ENCODE measurements at regions not wholly inside any gene's neighbourhood (a gene's known extent, or its start where the extent isn't known, plus 50 kb on each side); places are given as distances from the start of the nearest gene placed in this dataset.
A peak's percentile ranks its signal among the peaks of the same experiment; 100 is the strongest.

DNA sequence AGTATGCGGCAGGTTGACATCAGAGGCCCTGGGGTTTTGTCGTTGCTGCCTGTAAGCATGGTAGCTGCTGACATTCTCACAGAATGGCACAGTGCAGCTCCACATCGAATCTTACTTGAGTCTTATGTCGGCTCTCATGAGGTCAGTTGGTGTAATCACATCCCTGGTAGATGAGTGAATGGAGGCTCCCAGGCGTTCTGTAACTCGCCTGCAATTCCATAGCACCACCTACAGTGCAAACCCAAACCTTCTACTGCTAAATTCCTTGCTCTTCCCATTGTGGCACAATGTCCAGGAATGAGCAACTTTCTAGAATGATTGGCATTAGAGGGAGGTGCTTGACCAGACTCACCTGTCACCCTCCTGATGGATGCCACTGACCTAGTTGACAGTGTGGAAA is 578.4 kb downstream of the CCDC171 start:
- no CpG with 5 or more reads among the region's 6 CpGs for WGBS (ENCODE audit: insufficient coverage, low lambda C conversion rate)
- Histone ChIP-seq H3K36me3 (ENCODE audit: control insufficient read depth, insufficient read depth, low read length) (no peaks in the 10 kb centered on the region), H3K27ac (ENCODE audit: low read length) (no peak overlapping the region), H3K27me3 (ENCODE audit: control insufficient read depth, insufficient read depth, low read length) (no peaks in the 10 kb centered on the region), H3K4me1 (ENCODE audit: control insufficient read depth, insufficient read depth, low read length) (no peaks in the 10 kb centered on the region), H3K9me3 (ENCODE audit: control insufficient read depth, low read depth, low read length) (peaks cover 2% of the 10 kb centered on the region), H3K4me3 (ENCODE audit: low read length) (no peak overlapping the region)
- no peak for DNase-seq

DNA sequence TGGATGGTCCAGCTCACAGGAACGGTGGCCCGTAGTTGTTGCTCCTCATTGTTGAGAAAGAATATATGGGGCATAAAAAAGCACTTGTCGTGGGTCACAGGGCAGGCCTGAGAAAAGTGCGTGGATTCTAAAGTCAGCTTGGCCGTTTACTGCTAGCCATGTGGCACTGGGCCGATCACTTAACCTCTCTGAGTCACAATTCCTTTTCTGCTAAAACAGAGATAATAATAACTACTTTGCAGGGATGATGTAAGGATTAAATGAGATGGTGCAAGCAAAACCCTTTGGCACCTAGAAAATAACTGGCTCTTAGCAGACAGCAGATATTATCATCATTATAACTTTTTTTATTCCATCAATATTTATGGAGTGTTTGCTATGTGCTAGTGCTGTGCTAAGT is 579.7 kb downstream of the CCDC171 start:
- no CpG with 5 or more reads among the region's 6 CpGs for WGBS (ENCODE audit: insufficient coverage, low lambda C conversion rate)
- H3K36me3 ChIP-seq (ENCODE audit: control insufficient read depth, insufficient read depth, low read length): no peaks in the 10 kb centered on the region
- H3K27me3 ChIP-seq (ENCODE audit: control insufficient read depth, insufficient read depth, low read length): no peaks in the 10 kb centered on the region
- no peak for DNase-seq
- no peak overlapping the region for H3K4me3 ChIP-seq (ENCODE audit: low read length)
- H3K9me3 ChIP-seq (ENCODE audit: control insufficient read depth, low read depth, low read length): peaks cover 2% of the 10 kb centered on the region
- no peak overlapping the region for H3K27ac ChIP-seq (ENCODE audit: low read length)
- no peaks in the 10 kb centered on the region for H3K4me1 ChIP-seq (ENCODE audit: control insufficient read depth, insufficient read depth, low read length)

DNA sequence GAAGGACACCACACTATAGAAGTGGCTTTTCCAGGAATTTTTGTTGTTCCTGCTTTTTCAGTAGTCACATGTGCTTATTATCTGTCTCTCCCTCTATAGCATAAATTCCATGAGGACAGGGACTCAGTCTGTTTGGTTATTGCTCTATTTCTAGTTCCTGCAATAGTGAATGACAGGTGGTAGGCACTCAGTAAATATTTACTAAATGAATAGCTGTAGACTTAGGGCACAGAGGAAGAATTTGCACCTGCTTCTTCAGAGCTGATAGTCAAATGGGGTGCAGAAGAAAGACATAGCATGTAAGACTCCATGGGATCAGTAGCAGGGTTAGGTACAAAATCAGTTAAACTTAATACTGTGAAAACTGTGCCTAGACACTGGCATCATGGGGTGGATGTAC is 580.2 kb downstream of the CCDC171 start:
- H3K4me1 ChIP-seq (ENCODE audit: control insufficient read depth, insufficient read depth, low read length): no peaks in the 10 kb centered on the region
- no peak overlapping the region for H3K27ac ChIP-seq (ENCODE audit: low read length)
- DNase-seq: peak in 1 of 2 donors; percentile 42
- H3K36me3 ChIP-seq (ENCODE audit: control insufficient read depth, insufficient read depth, low read length): no peaks in the 10 kb centered on the region
- no peak overlapping the region for H3K4me3 ChIP-seq (ENCODE audit: low read length)
- no peaks in the 10 kb centered on the region for H3K27me3 ChIP-seq (ENCODE audit: control insufficient read depth, insufficient read depth, low read length)
- H3K9me3 ChIP-seq (ENCODE audit: control insufficient read depth, low read depth, low read length): peaks cover 2% of the 10 kb centered on the region

DNA sequence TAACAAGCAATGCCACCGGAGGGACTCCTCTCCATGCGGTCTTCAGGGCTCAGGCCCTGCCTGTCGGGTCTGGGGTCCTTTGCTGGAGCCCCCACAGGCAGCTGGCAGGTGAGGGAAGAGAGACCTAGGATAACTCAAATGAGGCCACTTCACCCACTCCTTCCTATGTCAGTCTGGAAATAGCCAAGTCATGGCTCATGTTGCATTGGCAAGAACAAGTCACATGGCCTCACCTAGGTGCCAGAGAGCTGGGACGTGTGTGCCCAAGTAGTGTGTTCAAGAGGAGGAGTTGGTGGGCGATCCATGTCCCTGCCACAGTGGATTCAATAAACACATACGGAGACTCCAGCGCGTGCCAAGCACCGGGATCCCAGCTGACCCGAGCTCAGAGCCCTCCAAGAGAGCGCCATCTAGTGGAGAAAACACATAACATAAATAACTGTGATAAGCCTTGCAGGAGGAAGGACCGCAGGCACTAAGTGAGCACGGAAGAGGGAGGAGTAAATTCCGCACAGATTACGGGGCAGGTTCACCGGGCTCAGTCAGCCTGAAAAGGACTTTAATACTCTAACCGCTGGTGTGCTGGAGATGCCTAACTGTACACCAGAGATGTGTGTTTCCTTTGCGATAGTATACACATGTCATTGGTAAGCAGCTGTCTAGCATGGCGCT is 580.8 kb downstream of the CCDC171 start:
- Histone ChIP-seq H3K36me3 (ENCODE audit: control insufficient read depth, insufficient read depth, low read length) (no peaks in the 10 kb centered on the region), H3K27me3 (ENCODE audit: control insufficient read depth, insufficient read depth, low read length) (peaks cover 2% of the 10 kb centered on the region), H3K27ac (ENCODE audit: low read length) (no peak overlapping the region), H3K9me3 (ENCODE audit: control insufficient read depth, low read depth, low read length) (peaks cover 2% of the 10 kb centered on the region), H3K4me3 (ENCODE audit: low read length) (no peak overlapping the region), H3K4me1 (ENCODE audit: control insufficient read depth, insufficient read depth, low read length) (no peaks in the 10 kb centered on the region)
- peak; percentile 61 to 69 for DNase-seq
- no CpG with 5 or more reads among the region's 19 CpGs for WGBS (ENCODE audit: insufficient coverage, low lambda C conversion rate)

DNA sequence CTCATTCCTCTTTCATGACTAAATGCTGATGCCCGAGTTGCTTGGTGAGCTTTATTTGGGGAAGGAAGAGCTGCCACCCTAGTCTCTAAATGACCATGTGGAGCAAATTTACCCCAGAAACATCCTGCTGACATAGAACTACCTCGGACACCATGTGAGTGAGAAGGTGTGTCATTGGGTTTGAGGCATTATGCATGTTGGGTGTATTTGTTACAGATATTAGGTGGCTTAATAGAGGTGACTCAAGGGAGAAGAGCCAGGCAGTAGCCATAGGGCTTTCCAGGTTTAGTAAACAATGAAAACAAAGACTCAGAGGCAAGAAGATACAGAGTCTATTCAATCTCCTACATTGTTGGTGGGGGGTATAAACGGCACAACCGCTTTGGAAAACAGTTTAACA is 581.5 kb downstream of the CCDC171 start:
- Histone ChIP-seq H3K27me3 (ENCODE audit: control insufficient read depth, insufficient read depth, low read length) (peaks cover 2% of the 10 kb centered on the region), H3K4me1 (ENCODE audit: control insufficient read depth, insufficient read depth, low read length) (no peaks in the 10 kb centered on the region), H3K27ac (ENCODE audit: low read length) (no peak overlapping the region), H3K9me3 (ENCODE audit: control insufficient read depth, low read depth, low read length) (peaks cover 2% of the 10 kb centered on the region), H3K36me3 (ENCODE audit: control insufficient read depth, insufficient read depth, low read length) (no peaks in the 10 kb centered on the region), H3K4me3 (ENCODE audit: low read length) (no peak overlapping the region)
- DNase-seq: no peak
- WGBS (ENCODE audit: insufficient coverage, low lambda C conversion rate): no CpG with 5 or more reads among the region's 4 CpGs

DNA sequence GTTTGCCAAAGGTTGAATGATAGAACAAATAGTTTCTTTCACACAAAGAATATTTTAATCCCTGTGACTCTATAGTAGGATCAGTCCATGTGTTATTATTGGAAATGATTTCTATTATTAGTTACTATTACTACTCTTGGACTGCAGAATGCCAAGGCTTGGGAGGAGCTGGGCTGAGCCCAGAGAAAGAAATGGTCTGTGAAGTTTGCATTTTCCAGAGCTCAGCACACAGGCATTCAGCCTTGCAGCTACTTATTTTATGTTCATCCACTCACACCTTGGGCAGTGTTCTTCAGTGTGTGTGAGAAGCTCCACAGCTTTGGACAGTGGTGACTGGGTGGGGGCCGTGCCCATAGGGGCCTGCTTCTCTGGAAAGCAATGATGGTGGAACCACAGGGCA is 583.1 kb downstream of the CCDC171 start:
- DNase-seq: no peak
- Histone ChIP-seq H3K4me1 (ENCODE audit: control insufficient read depth, insufficient read depth, low read length) (no peaks in the 10 kb centered on the region), H3K27me3 (ENCODE audit: control insufficient read depth, insufficient read depth, low read length) (peaks cover 2% of the 10 kb centered on the region), H3K36me3 (ENCODE audit: control insufficient read depth, insufficient read depth, low read length) (no peaks in the 10 kb centered on the region), H3K9me3 (ENCODE audit: control insufficient read depth, low read depth, low read length) (peaks cover 3% of the 10 kb centered on the region), H3K4me3 (ENCODE audit: low read length) (no peak overlapping the region), H3K27ac (ENCODE audit: low read length) (no peak overlapping the region)
- WGBS (ENCODE audit: insufficient coverage, low lambda C conversion rate): no CpG with 5 or more reads among the region's 1 CpG

DNA sequence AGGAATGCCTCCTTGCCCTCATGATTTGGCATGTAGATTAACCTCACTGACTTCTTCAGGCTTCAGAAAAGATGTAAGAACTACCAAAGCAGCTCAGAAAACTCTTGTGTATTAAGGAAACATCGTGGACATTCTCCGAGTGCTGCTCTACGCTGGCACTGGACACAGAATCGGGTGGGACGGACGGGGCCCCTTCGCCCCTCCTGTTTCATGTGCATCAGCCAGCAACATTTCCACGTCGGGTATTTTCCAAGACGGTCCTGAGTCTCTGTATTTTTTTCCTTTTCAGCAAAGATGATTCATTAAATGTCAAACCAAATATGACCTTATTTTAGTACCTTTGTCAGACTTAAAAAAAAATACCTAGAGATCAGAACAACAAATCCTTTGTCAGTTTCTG is 583.6 kb downstream of the CCDC171 start:
- no peak for DNase-seq
- Histone ChIP-seq H3K36me3 (ENCODE audit: control insufficient read depth, insufficient read depth, low read length) (no peaks in the 10 kb centered on the region), H3K4me3 (ENCODE audit: low read length) (no peak overlapping the region), H3K27me3 (ENCODE audit: control insufficient read depth, insufficient read depth, low read length) (peaks cover 2% of the 10 kb centered on the region), H3K9me3 (ENCODE audit: control insufficient read depth, low read depth, low read length) (peaks cover 3% of the 10 kb centered on the region), H3K4me1 (ENCODE audit: control insufficient read depth, insufficient read depth, low read length) (no peaks in the 10 kb centered on the region), H3K27ac (ENCODE audit: low read length) (no peak overlapping the region)
- no CpG with 5 or more reads among the region's 10 CpGs for WGBS (ENCODE audit: insufficient coverage, low lambda C conversion rate)

DNA sequence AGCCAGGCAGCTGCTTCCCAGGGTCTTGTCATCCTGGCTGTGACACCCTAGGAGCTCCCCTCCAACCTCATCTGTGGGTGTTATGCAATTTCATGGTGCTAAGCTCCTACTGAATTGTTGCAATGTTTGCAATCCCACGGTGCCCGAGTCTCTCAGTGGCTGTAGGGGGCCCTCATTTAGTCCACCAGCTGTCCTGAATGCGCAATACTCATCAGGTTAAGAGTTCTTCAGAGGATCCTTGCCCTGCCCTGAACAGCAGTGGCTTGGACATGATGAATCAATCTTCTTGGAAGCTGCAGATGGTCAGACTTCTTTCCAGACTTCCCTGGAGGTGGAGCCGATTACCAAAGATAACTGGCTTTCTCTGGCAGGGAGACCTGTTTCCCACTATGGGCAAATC is 584.1 kb downstream of the CCDC171 start:
- no peak for DNase-seq
- Histone ChIP-seq H3K4me1 (ENCODE audit: control insufficient read depth, insufficient read depth, low read length) (no peaks in the 10 kb centered on the region), H3K4me3 (ENCODE audit: low read length) (no peak overlapping the region), H3K36me3 (ENCODE audit: control insufficient read depth, insufficient read depth, low read length) (no peaks in the 10 kb centered on the region), H3K27me3 (ENCODE audit: control insufficient read depth, insufficient read depth, low read length) (peaks cover 2% of the 10 kb centered on the region), H3K9me3 (ENCODE audit: control insufficient read depth, low read depth, low read length) (peaks cover 3% of the 10 kb centered on the region), H3K27ac (ENCODE audit: low read length) (no peak overlapping the region)
- WGBS (ENCODE audit: insufficient coverage, low lambda C conversion rate): no CpG with 5 or more reads among the region's 4 CpGs

DNA sequence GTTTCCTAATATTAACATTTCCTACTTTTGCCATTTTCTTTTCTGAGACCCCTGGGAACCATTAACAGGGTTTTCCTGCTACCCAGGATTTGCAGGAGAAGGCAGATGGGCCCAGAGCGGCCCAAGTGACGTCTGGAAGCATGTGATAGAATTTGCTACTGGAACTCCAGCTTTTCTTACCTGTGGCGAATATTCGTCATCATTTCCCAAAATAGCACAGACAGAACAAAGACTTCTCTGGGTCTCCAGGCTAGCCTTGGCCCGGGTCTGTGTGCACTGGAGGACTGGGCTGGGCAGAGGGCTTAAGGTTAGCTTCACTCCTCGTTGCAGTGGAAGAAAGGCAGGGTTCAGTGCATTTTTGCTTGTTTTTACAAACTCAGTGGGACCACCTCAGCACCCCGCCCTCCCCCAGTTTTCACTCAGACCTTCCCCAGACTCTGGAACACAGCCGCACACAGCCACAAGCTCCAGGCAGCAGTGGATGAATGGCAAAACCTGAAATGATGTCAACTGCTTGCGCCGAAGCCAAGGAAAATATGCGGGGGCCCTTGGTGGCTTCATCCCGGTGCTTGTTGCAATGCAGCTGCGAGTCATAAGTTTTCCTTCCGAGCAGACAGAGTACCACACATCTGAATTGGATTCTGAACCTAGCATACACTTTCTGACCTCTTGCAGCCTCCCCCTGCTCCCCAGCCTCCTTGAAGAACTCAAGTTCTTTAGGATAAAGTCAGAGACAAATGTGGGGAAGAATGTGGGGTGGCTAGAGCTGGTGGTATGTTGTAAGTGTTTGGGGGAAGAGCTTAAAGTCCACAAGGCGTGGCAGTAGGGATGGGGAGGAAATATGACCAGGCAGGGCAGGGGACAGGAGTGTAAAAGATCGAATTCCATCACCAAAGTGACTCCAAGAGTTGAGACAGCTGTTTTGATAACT is 586.0 kb downstream of the CCDC171 start:
- H3K9me3 ChIP-seq (ENCODE audit: control insufficient read depth, low read depth, low read length): peaks cover 3% of the 10 kb centered on the region
- no peaks in the 10 kb centered on the region for H3K36me3 ChIP-seq (ENCODE audit: control insufficient read depth, insufficient read depth, low read length)
- no peaks in the 10 kb centered on the region for H3K4me1 ChIP-seq (ENCODE audit: control insufficient read depth, insufficient read depth, low read length)
- H3K27me3 ChIP-seq (ENCODE audit: control insufficient read depth, insufficient read depth, low read length): peaks cover 2% of the 10 kb centered on the region
- peak in 1 of 2 donors; percentile 11 for DNase-seq
- no peak overlapping the region for H3K4me3 ChIP-seq (ENCODE audit: low read length)
- no peak overlapping the region for H3K27ac ChIP-seq (ENCODE audit: low read length)
- no CpG with 5 or more reads among the region's 16 CpGs for WGBS (ENCODE audit: insufficient coverage, low lambda C conversion rate)

DNA sequence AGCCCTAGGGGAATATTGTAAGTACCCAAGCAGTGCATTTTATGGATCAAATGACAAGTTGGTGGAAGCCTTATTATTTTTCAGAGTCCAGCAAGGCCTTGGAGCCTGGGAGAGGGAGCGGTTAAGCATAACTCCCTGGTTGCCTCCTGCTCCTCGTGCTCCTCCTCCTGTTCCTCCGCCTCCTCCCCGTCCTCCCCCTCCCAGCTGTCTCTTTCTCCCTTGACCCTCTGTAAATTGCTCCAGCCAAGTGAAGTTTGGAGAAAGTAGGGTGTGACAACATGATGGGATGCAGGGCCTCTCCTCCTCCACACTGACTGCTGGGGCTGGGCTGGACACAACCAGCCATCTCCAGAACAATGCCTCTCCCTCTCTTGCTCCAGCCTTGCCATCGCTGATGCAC is 586.9 kb downstream of the CCDC171 start:
- no peak for DNase-seq
- H3K9me3 ChIP-seq (ENCODE audit: control insufficient read depth, low read depth, low read length): peaks cover 3% of the 10 kb centered on the region
- no CpG with 5 or more reads among the region's 5 CpGs for WGBS (ENCODE audit: insufficient coverage, low lambda C conversion rate)

More for the DNA sequence above, 586.9 kb downstream of the CCDC171 start:
- no peak overlapping the region for H3K4me3 ChIP-seq (ENCODE audit: low read length)
- no peak overlapping the region for H3K27ac ChIP-seq (ENCODE audit: low read length)
- H3K27me3 ChIP-seq (ENCODE audit: control insufficient read depth, insufficient read depth, low read length): peaks cover 2% of the 10 kb centered on the region
- no peaks in the 10 kb centered on the region for H3K4me1 ChIP-seq (ENCODE audit: control insufficient read depth, insufficient read depth, low read length)
- no peaks in the 10 kb centered on the region for H3K36me3 ChIP-seq (ENCODE audit: control insufficient read depth, insufficient read depth, low read length)
